NCI-H1105 treated with DMSO at 0.1 percent for 48 hours (cell line): ENCODE measurements at regions not wholly inside any gene's neighbourhood (a gene's known extent, or its start where the extent isn't known, plus 50 kb on each side); places are given as distances from the start of the nearest gene placed in this dataset.
"Not testable (repeated sequence)": the region's sequence is repeated elsewhere in the genome, so short reads cannot be mapped to it uniquely, and the experiment has no call there.

Experiments used
- DNase-seq: peaks from one replicate; lab custom pipeline; 2025; lab: John Stamatoyannopoulos, UW

DNA sequence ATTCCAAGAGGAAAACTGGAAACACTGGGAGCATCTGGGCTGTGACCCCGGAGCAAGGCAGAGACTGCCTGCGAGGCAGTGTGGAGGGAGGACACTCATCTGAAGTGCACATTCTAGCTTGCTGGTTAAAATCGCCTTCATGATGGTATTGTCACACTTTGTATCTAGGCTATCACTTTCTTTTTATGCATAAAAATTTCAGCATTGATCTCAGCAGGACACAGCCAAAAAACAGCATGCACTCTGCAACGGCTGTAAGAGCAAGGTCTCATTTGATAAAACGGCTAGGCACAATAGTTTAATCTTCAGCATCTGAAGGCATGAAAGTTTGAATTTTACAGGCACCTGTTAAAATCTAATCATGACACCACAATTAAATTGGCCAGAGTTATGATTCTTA lies 110.8 kb upstream of the IRX1 start:
- DNase-seq: no peak

GRCh38 chr5:3481175-3481574 lies 114.5 kb upstream of the IRX1 start:
- DNase-seq: no peak

GRCh38 chr5:3475674-3476073 lies 120.0 kb upstream of the IRX1 start:
- DNase-seq: no peak

- no peak for DNase-seq
Observed at GRCh38 chr5:3466392-3466791, 129.2 kb upstream of the IRX1 start.

GRCh38 chr5:3460416-3460815 lies 135.2 kb upstream of the IRX1 start:
- DNase-seq: no peak

DNA sequence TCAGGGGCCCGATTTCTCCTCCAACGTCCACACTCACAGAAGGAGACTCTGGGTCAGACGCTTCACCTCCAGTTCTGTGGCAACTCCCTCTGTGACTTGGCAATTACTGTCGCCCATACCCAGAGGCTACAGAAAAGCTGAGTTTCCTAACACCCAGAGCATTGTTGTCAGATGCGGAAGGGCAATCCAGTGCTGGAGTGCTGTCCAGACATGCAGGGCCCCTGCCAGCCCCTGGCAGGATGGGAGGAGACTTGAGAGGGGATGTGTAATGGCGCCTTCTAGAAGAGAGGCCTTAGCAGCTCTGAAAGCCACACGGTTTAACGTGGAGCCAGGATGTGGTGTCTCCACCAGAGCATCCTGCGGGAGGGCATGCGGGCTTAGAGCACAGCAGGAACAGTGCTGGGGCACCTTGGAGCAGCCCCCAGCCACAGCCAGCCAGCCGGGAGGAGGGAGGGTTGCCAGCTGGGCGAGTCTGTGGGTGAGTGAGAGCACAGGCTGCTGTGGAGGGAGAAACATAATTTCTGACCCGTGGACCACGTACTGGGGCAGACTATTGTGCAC lies 139.4 kb upstream of the IRX1 start:
- no peak for DNase-seq

- not testable (repeated sequence) for DNase-seq
Observed at GRCh38 chr5:3454028-3454427, 141.6 kb upstream of the IRX1 start.

GRCh38 chr5:3452622-3453021 lies 143.0 kb upstream of the IRX1 start:
- DNase-seq: no peak

- DNase-seq: no peak
Observed at GRCh38 chr5:3451961-3452360, 143.7 kb upstream of the IRX1 start.

- DNase-seq: no peak
Observed at GRCh38 chr5:3449481-3449880, 146.2 kb upstream of the IRX1 start.

GRCh38 chr5:3446410-3446809 lies 149.2 kb upstream of the IRX1 start:
- no peak for DNase-seq

DNA sequence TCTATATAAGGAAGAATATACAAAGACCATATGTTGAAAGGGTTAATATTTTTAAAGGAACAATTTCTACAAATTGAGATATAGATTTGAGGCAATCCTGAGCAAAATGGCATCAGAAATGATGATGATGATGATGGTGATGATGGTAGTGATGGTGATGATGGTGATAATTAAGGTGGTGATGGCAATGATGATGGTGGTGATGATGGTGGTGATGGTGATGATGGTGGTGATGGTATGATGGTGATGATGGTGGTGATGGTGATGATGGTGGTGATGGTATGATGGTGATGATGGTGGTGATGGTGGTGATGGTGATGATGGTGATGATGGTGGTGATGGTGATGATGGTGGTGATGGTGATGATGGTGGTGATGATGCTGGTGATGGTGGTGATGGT lies 150.1 kb upstream of the IRX1 start:
- DNase-seq: not testable (repeated sequence)

DNA sequence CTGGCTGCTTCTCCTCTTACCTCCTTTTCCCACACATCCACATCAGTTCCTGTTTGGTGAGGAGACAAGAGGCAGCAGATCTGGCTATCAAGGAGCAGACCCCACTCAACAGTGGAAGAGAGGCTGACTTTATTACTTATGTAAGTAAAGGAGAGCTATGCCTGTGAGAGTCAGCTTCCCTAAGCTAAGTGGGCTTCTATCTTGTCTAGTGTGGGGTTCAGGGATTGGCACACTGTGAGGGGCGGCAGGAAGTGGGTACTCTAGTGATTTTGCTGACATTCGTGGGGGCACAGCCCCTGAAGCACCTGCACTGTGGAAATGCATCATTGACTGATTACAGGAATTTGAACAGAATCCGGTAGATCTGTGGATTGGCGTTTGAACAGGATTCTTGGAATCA lies 163.5 kb upstream of the IRX1 start:
- DNase-seq: no peak

DNA sequence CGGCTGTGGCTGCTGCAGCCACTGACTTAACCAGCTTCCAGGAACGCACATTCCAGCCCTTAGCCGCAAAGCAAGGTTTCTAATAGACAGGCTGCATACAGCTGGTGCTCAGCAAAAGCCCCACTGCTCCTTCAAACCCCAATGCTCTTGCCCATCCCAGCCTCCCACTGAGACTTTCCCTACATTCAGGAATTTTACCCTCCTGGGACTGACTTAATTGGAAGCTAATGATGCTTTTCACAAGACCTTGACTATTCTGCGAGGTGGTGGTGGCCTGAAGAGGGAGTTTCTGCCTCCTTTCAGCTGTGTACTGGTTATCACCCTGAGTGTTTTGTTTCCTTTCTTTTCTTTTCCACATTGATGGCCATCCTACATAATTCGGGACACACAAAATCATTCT lies 164.9 kb upstream of the IRX1 start:
- no peak for DNase-seq

DNA sequence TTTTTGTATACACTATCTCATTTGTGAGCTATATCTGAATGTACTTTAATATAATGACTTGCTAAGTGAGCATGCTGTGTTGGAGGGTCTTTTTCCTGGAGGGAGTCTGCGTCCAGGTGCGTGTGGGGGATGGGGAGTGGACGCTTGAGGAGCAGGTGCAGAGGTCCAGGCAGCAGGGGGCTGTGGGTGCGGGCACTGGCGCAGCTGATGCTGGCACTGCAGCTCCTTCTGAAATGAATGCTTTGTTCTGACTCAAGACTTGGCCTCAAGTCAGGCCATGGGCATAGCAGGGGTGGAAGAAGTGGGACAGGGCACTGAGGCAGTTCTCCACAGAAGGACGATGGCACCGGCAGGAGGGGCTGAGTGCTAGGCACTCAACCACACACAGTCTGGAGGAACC lies 165.7 kb upstream of the IRX1 start:
- peak; percentile 30 for DNase-seq

GRCh38 chr5:3428334-3428733 lies 167.3 kb upstream of the IRX1 start:
- peak; percentile 93 for DNase-seq

- DNase-seq: peak; percentile 79
Observed at GRCh38 chr5:3424946-3425345, 170.7 kb upstream of the IRX1 start.

DNA sequence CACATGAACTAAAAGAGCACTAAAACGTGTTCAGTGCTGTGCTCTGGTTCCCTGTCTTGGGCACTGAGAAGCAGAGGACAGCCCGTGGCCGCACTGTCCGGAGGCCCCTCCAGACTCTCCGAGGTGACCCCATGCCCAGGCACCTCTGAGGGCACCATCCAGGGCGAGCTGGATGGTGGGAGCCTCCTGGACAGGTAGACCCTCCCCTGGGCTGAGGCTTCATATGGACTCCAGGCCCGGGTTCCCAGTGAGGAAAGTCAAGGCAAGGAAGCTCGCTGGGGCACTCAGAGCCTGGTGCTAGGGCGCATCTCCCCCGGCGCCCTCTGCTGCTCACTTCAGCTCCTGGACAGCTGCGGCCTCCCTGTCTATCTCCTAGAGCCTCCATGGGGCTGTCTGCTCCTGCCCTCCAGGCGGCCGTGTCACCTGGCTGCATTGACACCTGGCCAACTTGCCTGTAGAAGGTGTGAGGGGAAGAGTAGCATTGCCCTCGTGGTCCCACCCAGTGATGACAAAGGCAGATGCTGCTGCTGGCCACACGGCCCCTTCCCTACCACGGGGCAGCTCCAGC lies 178.2 kb upstream of the IRX1 start:
- DNase-seq: no peak

DNA sequence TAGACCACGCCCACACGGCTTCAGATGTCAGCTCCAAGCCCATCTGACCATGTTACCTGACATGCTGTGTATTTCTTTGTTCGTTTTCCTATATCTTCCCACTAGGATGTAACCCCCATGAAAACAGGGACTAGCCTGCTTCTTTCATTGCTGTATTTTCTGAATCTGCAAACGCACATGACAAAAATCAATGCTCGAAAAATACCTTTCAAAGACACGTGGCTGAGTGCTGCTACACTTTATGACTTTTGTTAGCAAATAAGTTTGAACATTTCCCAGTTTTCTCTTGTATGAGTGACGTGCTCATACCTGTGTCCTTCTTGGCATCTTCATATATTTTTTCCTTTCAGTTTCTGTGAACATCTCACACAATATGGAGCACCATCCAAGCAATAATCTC lies 181.3 kb upstream of the IRX1 start:
- DNase-seq: no peak

DNA sequence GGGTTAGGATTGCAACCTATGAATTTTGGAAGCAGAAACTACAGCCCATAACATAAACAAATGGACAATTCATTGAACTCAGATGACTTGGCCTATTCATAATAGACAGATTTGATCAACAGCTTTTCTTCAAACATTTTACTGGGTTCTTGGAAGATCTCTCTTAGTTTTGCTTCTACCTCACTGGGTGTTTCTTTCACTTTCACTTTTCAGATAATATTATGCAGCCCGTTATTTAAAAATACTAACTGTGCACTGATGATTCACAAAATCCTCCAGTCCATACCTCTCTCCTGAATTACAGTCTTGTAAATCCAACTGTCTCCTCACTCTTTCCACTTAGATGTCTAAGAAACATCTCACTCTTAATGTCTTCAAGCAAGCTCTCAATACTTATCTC lies 183.5 kb upstream of the IRX1 start:
- DNase-seq: no peak

DNA sequence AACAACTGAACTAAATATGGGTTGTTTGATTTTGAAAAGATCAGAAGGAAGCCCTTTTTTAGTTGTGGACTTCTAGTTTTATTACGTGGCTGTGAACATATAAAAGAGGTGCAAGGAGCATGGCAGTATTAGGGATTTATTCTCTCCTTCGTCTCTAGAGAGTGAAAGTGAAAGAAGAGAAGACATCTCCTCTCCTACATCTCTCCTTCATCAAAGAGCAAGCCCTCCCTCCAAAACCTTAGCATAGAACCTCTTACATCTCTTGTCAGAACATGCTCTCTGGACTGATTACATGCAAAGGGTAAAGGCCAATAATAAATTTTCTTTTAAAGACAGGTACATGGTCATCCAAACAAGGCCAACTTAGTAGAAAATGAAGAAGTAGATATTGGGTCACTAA lies 184.3 kb upstream of the IRX1 start:
- DNase-seq: no peak

DNA sequence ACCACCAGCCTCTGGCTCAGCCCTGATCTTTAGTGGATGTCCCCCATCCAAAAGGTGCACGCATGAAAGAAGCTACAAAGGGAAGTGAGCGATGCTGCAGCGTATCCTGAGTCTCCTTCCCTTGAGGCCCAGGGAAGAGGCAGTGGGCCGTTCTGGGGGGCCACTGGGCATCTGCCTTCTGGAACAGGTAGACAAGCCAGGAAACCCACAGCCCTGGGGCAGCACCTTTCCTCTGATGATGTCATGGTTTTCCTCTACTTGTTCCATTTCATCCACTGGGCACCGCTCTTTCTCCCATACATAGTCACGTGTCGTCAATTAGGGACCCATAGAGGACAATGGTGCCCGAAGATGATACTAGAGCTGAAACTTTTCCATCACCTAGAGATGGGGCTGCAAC lies 194.0 kb upstream of the IRX1 start:
- no peak for DNase-seq

DNA sequence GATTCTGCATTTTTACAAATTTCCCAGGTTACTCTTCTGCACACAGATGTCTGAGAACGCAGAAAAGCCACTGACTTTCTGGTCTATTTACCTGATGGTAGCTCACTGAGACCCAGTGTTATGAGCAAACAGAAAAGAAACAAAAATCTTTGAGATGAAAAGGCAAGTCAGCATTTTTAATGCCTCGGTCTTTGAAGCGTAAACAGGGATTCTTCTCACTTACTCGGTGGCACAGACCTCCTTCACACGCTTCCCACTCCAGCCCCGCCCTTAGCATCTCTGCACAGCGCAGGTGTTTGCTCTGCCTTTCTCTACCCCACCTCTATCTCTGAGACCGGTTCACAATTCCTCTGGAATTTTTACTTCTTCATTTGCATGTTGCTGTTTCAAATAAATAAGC lies 195.0 kb upstream of the IRX1 start:
- DNase-seq: no peak

DNA sequence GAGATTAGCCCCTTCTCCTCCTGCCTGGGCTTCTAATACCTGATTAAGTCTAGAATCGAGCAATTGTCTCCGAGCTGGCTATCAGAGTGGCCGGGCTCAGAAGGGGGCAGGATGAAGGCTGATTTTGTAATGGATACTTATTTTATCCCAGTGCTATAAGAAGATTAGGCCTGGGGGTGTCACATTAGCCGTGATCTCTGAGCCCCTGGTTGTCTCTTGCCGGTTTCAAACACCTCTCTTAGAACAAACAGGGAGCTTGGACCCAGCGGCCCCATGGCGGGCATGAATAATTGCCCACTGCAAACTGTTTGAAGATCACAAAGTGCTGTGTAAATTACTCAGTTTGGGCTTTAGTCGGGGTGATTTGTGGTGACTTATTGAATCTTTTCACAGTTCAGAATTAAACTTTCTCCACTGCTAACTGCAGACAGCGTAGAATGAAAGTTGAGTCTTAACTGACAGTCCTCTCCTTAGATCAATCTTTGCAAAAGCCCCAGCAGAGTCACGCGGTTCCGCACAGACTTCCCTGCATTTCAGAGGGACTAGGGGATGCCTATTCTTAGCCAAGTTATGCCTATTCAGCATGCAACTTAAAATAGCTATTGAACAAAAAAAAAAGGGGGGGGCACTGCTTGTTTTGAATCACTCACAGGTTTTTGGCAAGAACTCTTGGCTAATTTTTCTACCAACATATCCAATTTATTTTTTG lies 200.6 kb upstream of the IRX1 start:
- DNase-seq: peak; percentile 59
